ENCODE measurements at regions not wholly inside any gene's neighbourhood (a gene's known extent, or its start where the extent isn't known, plus 50 kb on each side); places are given as distances from the start of the nearest gene placed in this dataset.

GRCh38 chr2:39549000-39549399 is 111.9 kb upstream of the MAP4K3 start:
- no peaks in the 10 kb centered on the region for H3K27me3 ChIP-seq (ENCODE audit: insufficient read depth, low read depth)
- H3K9me3 ChIP-seq (ENCODE audit: insufficient read depth, low read depth) = peaks cover 19% of the 10 kb centered on the region; the same call in 1 of the 2 replicates
- peaks cover 37% of the 10 kb centered on the region for H3F3A ChIP-seq (ENCODE audit: insufficient read depth, low read depth)
- ChIA-PET CTCF (no interaction called here), POLR2A (ENCODE audit: unreplicated experiment) (no interaction called here)
- H2AFZ ChIP-seq = no peak overlapping the region
- H3K4me3 ChIP-seq = no peak overlapping the region; the same call in 1 of the 2 replicates
- peak in 1 of 2 experiments; percentile 20 for DNase-seq
- H3K79me2 ChIP-seq (ENCODE audit: low read depth) = no peaks in the 10 kb centered on the region
- TF ChIP-seq EZH2 (IDR thresholded peaks at IDR 0.05; ENCODE audit: low read depth) = no peak
- no peak for TF ChIP-seq CTCF (conservative IDR thresholded peaks at IDR 0.05)
- no peak overlapping the region for H3K4me2 ChIP-seq
- peaks cover 4% of the 10 kb centered on the region; the same call in 1 of the 2 replicates for H3K36me3 ChIP-seq (ENCODE audit: low read depth)
- no peaks in the 10 kb centered on the region for H3K9me2 ChIP-seq (ENCODE audit: insufficient read depth)
- H3K4me1 ChIP-seq (replicated peaks; ENCODE audit: insufficient read depth) = peaks cover 50% of the 10 kb centered on the region
- intact Hi-C loops (cut with micrococcal nuclease; ENCODE audit: unreplicated experiment) = loop anchor here (1.0 kb wide), 3 partner anchors 22 to 93 kb away; no protein-coding TSS in a partner anchor
- no TSS peak for BruUV-seq (replicated peaks)
- no peak overlapping the region for H3K27ac ChIP-seq
- no peaks in the 10 kb centered on the region for H4K20me1 ChIP-seq (ENCODE audit: insufficient read depth)

DNA sequence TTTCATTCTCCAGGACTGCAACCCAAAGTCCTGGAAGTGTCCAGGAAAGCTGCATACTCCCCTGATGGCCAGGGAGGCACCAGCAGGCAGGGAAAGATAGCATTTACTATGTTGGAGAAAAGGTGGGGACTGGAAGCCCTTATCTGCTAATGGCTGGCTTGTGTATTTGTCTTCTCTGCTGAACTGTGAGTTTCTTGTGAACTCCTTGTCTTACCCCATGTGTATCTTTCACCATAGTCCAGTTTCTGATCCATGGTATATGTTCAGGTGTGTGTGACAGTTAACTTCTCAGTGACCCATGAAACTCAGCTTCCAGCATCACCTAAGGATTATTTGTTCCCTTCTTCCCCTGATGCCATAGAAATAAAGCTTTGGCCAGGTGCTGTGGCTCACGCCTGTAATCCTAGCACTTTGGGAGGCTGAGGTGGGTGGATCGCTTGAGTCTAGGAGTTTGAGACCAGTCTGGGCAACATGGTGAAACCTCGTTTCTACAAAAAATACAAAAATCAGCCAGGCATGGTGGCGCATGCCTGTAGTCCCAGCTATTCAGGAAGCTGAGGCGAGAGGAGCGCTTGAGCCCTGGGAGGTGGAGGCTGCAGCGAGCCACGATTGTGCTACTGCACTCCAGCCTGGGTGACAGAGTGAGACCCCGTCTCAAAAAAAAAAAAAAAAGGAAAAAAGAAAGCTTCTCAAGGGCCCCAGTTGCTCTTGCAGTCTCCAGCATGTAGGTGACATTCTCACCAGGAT is 112.8 kb upstream of the MAP4K3 start:
- no TSS peak for BruUV-seq (replicated peaks)
- no peaks in the 10 kb centered on the region for H3K79me2 ChIP-seq (ENCODE audit: low read depth)
- peaks cover 37% of the 10 kb centered on the region for H3F3A ChIP-seq (ENCODE audit: insufficient read depth, low read depth)
- no peaks in the 10 kb centered on the region for H3K27me3 ChIP-seq (ENCODE audit: insufficient read depth, low read depth)
- H3K36me3 ChIP-seq (ENCODE audit: low read depth) = peaks cover 4% of the 10 kb centered on the region; the same call in 1 of the 2 replicates
- H3K4me3 ChIP-seq = no peak overlapping the region
- ChIA-PET POLR2A (ENCODE audit: unreplicated experiment) (no interaction called here), CTCF (interaction anchor here (0.7 to 1.1 kb wide), 3 partner anchors 37 to 147 kb away, joined by 3 to 4 read pairs (median 3); no protein-coding TSS in a partner anchor)
- DNase-seq = no peak
- H3K4me1 ChIP-seq (replicated peaks; ENCODE audit: insufficient read depth) = peaks cover 50% of the 10 kb centered on the region
- no peaks in the 10 kb centered on the region for H3K9me2 ChIP-seq (ENCODE audit: insufficient read depth)
- no peaks in the 10 kb centered on the region for H4K20me1 ChIP-seq (ENCODE audit: insufficient read depth)
- no peak overlapping the region for H2AFZ ChIP-seq
- H3K4me2 ChIP-seq = no peak overlapping the region
- TF ChIP-seq CTCF (conservative IDR thresholded peaks at IDR 0.05) = no peak
- H3K27ac ChIP-seq = no peak overlapping the region
- intact Hi-C loops (cut with micrococcal nuclease; ENCODE audit: unreplicated experiment) = no loop called here
- peaks cover 19% of the 10 kb centered on the region; the same call in 1 of the 2 replicates for H3K9me3 ChIP-seq (ENCODE audit: insufficient read depth, low read depth)

GRCh38 chr2:39550701-39551285 is 113.7 kb upstream of the MAP4K3 start:
- Histone ChIP-seq H3K79me2 (ENCODE audit: low read depth) (no peaks in the 10 kb centered on the region), H3K4me1 (replicated peaks; ENCODE audit: insufficient read depth) (peaks cover 48% of the 10 kb centered on the region), H3F3A (ENCODE audit: insufficient read depth, low read depth) (peaks cover 37% of the 10 kb centered on the region), H3K9me3 (ENCODE audit: insufficient read depth, low read depth) (peaks cover 18% of the 10 kb centered on the region; the same call in 1 of the 2 replicates), H3K36me3 (ENCODE audit: low read depth) (peaks cover 4% of the 10 kb centered on the region; the same call in 1 of the 2 replicates), H3K4me2 (peak overlapping the region; percentile 13; the same call in 1 of the 2 replicates), H3K27ac (peak overlapping the region; percentile 9; the same call in 1 of the 2 replicates), H4K20me1 (ENCODE audit: insufficient read depth) (no peaks in the 10 kb centered on the region), H2AFZ (no peak overlapping the region; the same call in 1 of the 2 replicates), H3K9me2 (ENCODE audit: insufficient read depth) (no peaks in the 10 kb centered on the region), H3K27me3 (ENCODE audit: insufficient read depth, low read depth) (no peaks in the 10 kb centered on the region), H3K4me3 (no peak overlapping the region)
- peak in 1 of 2 experiments; percentile 61 for DNase-seq
- intact Hi-C loops (cut with micrococcal nuclease; ENCODE audit: unreplicated experiment) = no loop called here
- TF ChIP-seq CTCF (conservative IDR thresholded peaks at IDR 0.05) (no peak), EZH2 (IDR thresholded peaks at IDR 0.05; ENCODE audit: low read depth) (no peak)
- CTCF ChIA-PET = interaction anchor here (0.7 to 1.1 kb wide), 2 partner anchors 38 to 60 kb away, joined by 3 to 4 read pairs; no protein-coding TSS in a partner anchor
- POLR2A ChIA-PET (ENCODE audit: unreplicated experiment) = no interaction called here
- no TSS peak for BruUV-seq (replicated peaks)
